Colonic mucosa (tissue), 4 donors: ENCODE measurements at regions not wholly inside any gene's neighbourhood (a gene's known extent, or its start where the extent isn't known, plus 50 kb on each side); places are given as distances from the start of the nearest gene placed in this dataset.

Source experiments
- DNase-seq: peaks from one replicate; pipeline ENCODE4 v3.0.0-alpha.2; 2020
- H3K27ac ChIP-seq: fragments of 200-600 bp; one replicate; pipeline ENCODE4 v1.8.0; 2021
- H3K27me3 ChIP-seq: fragments of 200-600 bp; one replicate; pipeline ENCODE4 v1.8.0; 2021
- H3K36me3 ChIP-seq: fragments of 200-600 bp; one replicate; pipeline ENCODE4 v1.8.0; 2021
- H3K4me1 ChIP-seq: fragments of 200-600 bp; one replicate; pipeline ENCODE4 v1.8.0; 2021; ENCODE audit warnings: mild to moderate bottlenecking
- H3K4me3 ChIP-seq: fragments of 200-600 bp; one replicate; pipeline ENCODE4 v1.8.0; 2021
- H3K9ac ChIP-seq, 2 donors: one replicate each; pipeline ENCODE4 v1.7.0; 2013; ENCODE audit warnings: control low read depth in 2 of 2, low read depth in 2 of 2, low read length in 2 of 2
- H3K9me3 ChIP-seq: fragments of 200-600 bp; one replicate; pipeline ENCODE4 v1.8.0; 2021
- intact Hi-C: fragments of 100-400 bp; cut with DNase I; formaldehyde crosslinking; loops from one replicate; pipeline ENCODE4 v1.14.1; 2022
- TF ChIP-seq, protein P1 (sequence below): fragments of 200-600 bp; IDR thresholded peaks from one replicate; pipeline ENCODE4 v1.8.0; 2022; ENCODE audit warnings: antibody characterized with exemption, mild to moderate bottlenecking
- donor health status: healthy.
- donor health status: DM: no; HTN: no; CAD: no.
- donor health status: DM: no; HTN: no; CAD: no.

DNA sequence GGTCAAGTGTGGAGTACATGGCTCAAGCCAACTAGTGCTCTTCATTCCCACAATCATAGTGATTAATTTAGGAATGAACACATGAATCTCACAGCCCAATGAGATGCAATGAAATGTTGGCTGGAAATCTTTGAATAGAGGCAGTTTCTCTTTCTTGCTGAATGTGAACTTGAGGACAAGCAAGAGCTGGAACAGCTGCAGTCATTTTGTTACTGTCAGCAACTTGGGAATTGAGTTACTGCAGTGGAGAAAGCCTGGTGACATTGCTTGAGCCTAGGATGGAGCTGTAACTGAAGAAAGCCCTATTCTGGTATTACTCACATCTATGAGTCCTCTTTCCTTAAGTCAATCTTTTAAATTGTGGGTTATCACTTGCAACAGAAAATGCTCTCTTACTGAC is 62.3 kb downstream of the YIPF5 start:
- DNase-seq: no peak

More for the DNA sequence above, 62.3 kb downstream of the YIPF5 start:
- intact Hi-C loops: no loop called here
- Histone ChIP-seq H3K36me3 (no peaks in the 10 kb centered on the region), H3K27me3 (no peaks in the 10 kb centered on the region), H3K27ac (no peak overlapping the region), H3K4me3 (no peak overlapping the region), H3K9ac (no peak overlapping the region), H3K4me1 (no peaks in the 10 kb centered on the region), H3K9me3 (no peaks in the 10 kb centered on the region)
- TF ChIP-seq, protein P1, sequence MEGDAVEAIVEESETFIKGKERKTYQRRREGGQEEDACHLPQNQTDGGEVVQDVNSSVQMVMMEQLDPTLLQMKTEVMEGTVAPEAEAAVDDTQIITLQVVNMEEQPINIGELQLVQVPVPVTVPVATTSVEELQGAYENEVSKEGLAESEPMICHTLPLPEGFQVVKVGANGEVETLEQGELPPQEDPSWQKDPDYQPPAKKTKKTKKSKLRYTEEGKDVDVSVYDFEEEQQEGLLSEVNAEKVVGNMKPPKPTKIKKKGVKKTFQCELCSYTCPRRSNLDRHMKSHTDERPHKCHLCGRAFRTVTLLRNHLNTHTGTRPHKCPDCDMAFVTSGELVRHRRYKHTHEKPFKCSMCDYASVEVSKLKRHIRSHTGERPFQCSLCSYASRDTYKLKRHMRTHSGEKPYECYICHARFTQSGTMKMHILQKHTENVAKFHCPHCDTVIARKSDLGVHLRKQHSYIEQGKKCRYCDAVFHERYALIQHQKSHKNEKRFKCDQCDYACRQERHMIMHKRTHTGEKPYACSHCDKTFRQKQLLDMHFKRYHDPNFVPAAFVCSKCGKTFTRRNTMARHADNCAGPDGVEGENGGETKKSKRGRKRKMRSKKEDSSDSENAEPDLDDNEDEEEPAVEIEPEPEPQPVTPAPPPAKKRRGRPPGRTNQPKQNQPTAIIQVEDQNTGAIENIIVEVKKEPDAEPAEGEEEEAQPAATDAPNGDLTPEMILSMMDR: no peak
